GM10248 (cell line): ENCODE measurements at regions not wholly inside any gene's neighbourhood (a gene's known extent, or its start where the extent isn't known, plus 50 kb on each side); places are given as distances from the start of the nearest gene placed in this dataset.

ENCODE experiments used
- CTCF ChIA-PET: fragments of 300-600 bp; sonication (Branson Sonifier 250); formaldehyde crosslinking; extraction: SDS; loops from one replicate; lab custom pipeline; 2021; ENCODE audit warnings: antibody characterized with exemption; lab: Yijun Ruan, JAX
- POLR2A ChIA-PET: fragments of 350-650 bp; sonication (Branson Sonifier 250); formaldehyde crosslinking; extraction: SDS; loops from one replicate; lab custom pipeline; 2020; ENCODE audit warnings: antibody characterized with exemption; lab: Yijun Ruan, JAX
- DNase-seq: peaks from one replicate; pipeline ENCODE4 v3.0.0; 2012; ENCODE audit errors: extremely low spot score
- CTCF ChIP-seq: IDR thresholded peaks from 2 replicates; pipeline ENCODE4 v1.5.1; 2012; ENCODE audit warnings: mild to moderate bottlenecking, low read depth; ENCODE audit errors: extremely low read depth, missing control alignments, control extremely low read depth

- POLR2A ChIA-PET = no interaction called here
- TF ChIP-seq CTCF = no peak
- no peak for DNase-seq
- CTCF ChIA-PET = interaction anchor here (0.6 kb wide), 1 partner anchor 17 kb away, joined by 3 read pairs; no protein-coding TSS in a partner anchor
These were observed 235.5 kb upstream of the MEOX2 start for GRCh38 chr7:15922002-15922401.

- POLR2A ChIA-PET = no interaction called here
- no peak for TF ChIP-seq CTCF
- DNase-seq = no peak
- CTCF ChIA-PET = no interaction called here
These were observed 235.1 kb upstream of the MEOX2 start for GRCh38 chr7:15921576-15921975.

GRCh38 chr7:15920953-15921352 lies 234.5 kb upstream of the MEOX2 start:
- DNase-seq = no peak
- no peak for TF ChIP-seq CTCF
- ChIA-PET CTCF (no interaction called here), POLR2A (no interaction called here)

- CTCF ChIA-PET = no interaction called here
- POLR2A ChIA-PET = no interaction called here
- TF ChIP-seq CTCF = no peak
- no peak for DNase-seq
These were observed 230.3 kb upstream of the MEOX2 start for GRCh38 chr7:15916681-15917380.

GRCh38 chr7:15915686-15916293 lies 229.3 kb upstream of the MEOX2 start:
- DNase-seq = no peak
- POLR2A ChIA-PET = no interaction called here
- CTCF ChIA-PET = no interaction called here
- no peak for TF ChIP-seq CTCF

GRCh38 chr7:15914611-15915010 lies 228.1 kb upstream of the MEOX2 start:
- ChIA-PET POLR2A (no interaction called here), CTCF (no interaction called here)
- TF ChIP-seq CTCF = no peak
- no peak for DNase-seq
